ENCODE measurements at regions not wholly inside any gene's neighbourhood (a gene's known extent, or its start where the extent isn't known, plus 50 kb on each side); places are given as distances from the start of the nearest gene placed in this dataset.

GRCh38 chr17:79521225-79521624, 89.6 kb downstream of the RBFOX3 start:
- no peak for DNase-seq

DNA sequence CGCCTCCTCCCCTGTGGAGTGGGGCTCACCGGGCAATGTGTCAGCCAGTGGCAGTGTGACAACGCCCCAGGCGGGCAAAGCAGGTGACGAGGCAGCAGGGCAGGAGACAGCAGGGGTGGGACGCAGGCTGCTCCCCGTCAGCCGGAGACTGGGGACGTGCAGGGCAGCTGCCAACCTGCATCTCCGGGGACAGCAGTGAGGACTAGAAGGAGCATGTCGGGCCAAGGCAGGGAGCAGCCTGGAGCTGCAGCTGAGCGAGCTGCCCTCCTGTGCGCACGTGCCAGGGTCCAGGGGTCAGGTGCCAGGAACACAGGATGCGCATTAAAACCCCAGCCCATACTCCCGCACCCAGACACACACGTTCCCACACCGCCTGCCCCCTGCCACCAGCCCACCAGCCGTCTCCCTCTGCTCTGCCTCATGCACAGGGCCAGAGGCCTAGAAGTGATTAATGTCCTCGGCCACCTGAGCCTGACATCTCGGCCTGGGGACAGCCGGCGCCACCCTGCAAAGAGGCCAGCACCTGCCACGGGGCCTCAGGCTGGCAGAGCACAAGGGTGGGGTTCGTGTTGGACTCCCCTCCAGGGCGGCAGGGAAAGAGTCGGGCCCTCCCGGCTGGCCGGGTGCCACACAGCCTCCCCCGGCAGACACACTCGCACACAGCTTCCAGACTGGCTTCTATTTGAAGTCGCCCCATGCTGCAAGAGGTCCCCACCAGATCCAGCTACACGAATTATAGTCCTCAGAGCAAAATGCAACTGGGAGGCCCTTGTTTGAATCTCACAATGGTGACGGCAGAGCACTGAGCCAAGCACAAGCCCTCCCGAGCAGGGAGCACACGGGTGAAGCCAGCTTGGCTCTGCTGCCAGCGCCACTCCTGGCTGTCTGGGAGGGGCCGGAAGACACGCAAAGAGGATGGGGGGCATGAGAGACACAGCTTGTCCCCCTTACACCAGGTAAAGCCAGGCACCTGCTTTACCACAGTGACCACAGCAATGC, 90.4 kb downstream of the RBFOX3 start:
- no peak for DNase-seq

- DNase-seq: no peak
Measured at GRCh38 chr17:79519601-79520000, 91.2 kb downstream of the RBFOX3 start.

- DNase-seq: no peak
Measured at GRCh38 chr17:79518585-79519523, 92.0 kb downstream of the RBFOX3 start.

DNA sequence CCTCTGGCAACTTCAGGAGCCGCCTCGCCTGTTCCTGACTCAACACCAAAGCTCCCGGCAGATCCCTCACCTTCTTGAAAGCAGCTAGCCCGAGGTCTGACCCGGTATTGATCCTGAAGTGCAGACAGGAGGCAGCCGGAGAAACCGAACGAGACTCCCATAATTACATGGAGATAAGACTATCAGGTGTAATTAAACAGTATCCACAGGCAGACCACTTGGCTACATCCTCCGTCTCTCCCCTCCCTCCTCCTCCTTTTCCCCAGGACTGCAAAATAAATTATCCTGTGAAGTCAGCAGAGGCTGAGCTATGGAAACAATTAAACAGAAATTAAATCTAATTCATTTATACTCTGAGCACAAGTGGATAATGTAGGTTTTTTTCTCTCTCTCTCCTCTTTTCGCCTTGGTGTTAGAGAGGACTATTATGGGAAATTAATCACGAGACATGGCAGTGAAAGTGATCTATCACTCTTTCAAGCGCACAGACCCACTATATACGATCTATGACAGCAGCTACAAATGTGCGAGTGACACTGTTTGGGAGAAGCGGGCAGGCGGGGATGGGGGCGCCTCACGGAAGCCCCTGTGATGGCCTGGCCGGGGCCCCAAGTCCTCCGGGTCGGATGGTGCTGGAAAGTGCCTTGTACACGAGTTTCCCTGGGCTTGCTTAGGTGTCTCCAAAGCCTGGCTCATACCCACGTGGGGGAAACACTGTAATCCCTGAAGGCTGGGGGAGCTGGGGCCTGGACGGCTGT, 92.8 kb downstream of the RBFOX3 start:
- no peak for DNase-seq

- no peak for DNase-seq
Measured at GRCh38 chr17:79515646-79516571, 94.9 kb downstream of the RBFOX3 start.

DNA sequence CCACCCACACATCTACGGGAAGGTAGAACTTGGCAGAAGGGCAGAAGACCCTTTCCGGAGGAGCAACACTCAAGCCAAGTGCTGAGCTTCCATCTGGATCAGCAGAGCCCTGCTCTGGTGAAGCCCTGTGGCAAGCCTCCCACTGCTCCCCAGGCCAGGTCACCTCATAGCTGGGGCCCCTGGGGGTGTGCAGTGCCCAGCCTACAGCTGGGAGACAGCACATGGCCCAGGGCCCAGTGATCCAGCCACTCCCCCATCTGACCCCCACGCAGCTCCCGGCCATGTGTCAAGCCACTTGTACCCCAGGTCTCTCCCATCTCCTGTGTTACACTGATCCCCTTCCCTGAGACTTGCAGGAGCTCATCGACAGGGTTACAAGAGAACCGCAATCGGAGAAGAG, 95.7 kb downstream of the RBFOX3 start:
- no peak for DNase-seq

DNA sequence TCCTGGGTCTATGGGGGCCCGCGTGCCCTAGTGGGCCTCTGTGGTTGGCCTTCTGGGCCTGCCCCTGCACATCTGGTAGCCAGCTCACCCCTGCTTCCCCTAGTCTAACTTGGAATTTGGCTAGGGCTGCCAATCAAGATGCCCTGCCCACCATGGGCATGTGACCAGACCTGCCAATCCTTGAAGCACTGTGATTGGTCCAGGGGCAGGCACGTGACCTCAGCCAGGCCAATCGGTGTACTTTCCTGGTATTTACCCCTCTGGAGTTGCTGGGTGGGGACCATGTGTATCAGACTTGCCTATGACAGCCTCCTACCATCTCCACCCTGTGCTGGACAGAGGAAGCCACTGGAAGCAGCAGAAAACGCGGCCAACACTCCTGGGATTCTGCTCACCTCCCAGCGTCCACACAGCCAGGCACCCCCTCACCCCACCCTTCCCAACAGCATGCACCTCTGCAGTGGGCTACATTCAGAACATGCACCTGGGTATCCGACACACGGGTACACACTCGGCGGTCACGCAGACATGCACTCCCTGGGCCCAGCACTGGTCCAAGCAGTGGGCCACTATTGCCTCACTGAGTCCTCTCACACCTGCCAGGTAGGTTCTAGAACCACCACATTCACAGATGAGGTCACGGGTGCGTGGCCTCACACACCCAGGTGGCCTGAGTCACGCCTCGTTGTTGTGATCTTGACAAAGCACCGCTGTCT, 96.9 kb downstream of the RBFOX3 start:
- no peak for DNase-seq

DNA sequence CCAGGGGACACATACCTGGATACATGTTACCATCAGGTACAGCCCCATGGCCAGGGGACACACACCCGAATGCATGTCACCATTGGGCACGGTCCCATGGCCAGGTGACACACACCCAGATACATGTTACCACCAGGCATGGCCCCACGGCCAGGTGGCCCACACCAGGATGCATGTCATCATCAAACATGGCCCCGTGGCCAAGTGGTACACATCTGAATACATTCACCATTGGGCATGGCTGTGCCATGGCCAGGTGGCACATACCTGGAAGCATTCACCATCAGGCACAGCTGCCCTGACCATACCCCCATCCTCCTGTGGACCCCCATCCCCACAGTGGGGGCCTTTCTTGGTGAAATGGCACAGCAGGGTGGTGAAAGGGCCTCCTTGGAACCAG, 97.6 kb downstream of the RBFOX3 start:
- DNase-seq: no peak

DNA sequence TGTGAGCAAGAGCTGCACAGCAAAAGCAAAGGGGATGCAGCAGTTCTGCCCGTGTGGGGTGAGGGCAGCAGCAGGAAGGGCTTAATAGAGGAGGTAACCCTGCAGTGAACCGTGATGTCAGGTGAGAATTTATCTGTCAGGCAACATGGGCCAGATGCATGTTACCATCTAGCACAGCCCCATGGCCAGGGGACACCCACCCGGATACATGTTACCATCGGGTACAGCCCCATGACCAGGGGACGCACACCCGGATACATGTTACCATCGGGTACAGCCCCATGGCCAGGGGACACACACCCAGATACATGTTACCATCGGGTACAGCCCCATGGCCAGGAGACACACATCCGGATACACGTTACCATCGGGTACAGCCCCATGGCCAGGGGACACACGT, 99.4 kb downstream of the RBFOX3 start:
- no peak for DNase-seq

GRCh38 chr17:79510071-79510470, 100.8 kb downstream of the RBFOX3 start:
- no peak for DNase-seq

- no peak for DNase-seq
Measured at GRCh38 chr17:79509490-79509889, 101.4 kb downstream of the RBFOX3 start.

- no peak for DNase-seq
Measured at GRCh38 chr17:79509008-79509407, 101.8 kb downstream of the RBFOX3 start.

DNA sequence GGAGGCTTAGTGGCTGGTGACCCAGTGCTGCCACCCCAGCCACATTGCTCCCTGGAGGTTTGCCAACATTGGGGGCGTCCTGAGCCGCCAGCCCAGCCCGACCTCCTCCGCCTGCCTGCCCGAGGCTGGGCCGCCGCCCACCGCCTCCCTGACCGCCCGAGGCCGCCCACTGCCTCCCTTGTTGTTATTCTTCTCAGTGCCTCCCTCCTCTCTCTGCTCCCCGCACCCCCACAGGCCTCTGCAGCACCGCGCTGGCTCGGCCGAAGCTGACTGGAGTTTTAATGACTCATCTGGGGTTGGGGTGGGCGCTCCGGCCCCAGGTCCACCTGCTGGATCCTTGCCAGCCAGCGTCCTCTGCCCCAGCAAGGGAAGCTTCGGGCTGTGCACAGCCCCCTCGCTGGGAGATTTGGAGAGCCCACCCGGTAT, 102.5 kb downstream of the RBFOX3 start:
- no peak for DNase-seq

DNA sequence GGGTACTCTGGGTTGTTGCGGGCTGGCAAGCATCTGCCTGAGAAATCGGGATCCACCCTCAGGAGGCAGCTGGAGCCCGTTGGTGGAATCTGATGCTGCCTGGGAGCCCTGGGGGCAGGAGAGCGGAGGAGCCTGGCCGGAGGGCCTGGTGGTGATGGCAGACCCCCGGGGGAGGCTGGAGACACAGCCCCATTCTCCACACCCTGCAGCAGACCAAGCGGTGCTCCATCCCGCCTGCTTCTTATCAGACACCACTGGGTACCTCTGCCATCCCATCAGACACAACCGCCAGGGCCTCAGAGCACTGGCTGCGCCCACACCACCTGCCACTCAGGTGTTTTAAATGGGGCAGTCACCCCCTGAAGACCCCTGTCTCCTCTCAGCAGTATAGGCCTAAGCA, 103.9 kb downstream of the RBFOX3 start:
- DNase-seq: no peak

DNA sequence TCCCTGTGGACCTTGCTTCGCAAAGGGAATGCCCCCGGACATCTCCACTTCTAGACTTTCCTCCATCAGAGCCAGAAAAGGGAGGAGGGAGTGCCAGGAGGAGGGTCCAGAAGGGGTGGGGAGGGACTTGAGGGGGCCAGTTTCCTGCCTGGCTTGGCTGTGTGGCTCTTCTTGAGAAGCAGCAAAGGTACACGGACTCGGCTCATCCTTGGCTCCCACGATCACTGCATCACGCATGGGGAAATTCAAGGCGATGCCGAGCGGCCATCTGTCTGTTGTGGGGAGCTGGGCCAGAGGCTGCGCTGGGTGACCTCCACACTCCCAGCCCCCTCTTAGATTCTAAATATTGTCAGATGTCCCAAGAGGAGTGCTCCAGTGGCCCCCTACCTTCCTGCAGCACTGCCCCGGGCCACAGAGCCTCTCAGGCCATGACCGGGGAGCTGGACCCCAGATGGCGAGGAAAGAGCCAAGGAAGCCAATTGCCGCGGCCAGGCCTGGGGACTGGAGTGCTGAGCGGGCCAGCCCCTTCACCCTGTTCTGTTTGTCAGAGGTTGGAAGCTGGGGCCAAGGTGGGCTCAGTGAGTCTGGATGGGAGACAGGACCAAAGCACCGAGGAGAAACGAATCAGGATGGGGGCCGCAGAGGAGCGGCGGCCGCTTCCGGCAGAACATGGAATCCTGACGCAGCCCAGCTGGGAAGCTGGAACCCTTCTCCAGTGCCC, 104.5 kb downstream of the RBFOX3 start:
- DNase-seq: no peak

DNA sequence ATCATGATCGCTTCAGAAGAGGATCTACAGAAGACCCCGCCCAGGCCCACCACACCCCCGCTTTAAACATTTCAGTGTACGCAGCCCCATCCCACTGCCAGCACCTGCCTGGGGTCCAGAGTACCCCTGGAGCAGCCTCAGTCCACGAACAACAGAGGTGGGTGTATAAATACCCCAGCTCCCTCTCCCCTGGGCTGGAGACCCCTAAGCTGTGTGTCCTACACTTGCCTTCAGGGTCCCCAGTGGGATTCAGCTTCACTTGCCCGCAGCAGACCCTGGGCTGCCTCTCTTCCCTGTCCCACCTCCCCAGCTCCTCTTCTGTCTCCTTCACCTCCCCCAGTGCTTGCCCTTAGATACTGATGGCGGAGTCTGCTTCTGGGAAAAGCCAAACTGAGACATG, 105.7 kb downstream of the RBFOX3 start:
- no peak for DNase-seq

DNA sequence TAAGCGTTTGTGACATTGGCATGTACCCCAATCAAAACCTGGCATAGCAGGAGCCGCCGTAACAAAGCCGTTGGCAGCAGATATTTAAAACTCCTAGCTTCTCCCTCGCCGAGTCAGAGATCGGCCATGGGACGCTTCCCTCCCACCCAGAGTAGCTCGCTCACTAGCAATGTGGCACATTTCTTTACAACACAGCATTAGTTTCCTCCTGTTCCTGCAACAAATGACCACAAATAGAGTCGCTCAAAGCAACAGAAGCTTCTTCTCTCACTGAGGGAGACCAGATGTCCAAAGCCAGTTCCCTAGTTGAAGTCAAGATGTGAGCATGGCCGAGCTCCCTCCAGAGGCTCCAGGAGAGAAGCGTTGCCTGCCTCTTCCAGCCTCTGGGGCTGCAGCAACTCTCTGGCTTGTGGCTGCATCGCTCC, 106.7 kb downstream of the RBFOX3 start:
- no peak for DNase-seq

GRCh38 chr17:79503126-79503839, 107.6 kb downstream of the RBFOX3 start:
- DNase-seq: no peak
